ENCODE measurements at regions not wholly inside any gene's neighbourhood (a gene's known extent, or its start where the extent isn't known, plus 50 kb on each side); places are given as distances from the start of the nearest gene placed in this dataset.
"Not testable (repeated sequence)": the region's sequence is repeated elsewhere in the genome, so short reads cannot be mapped to it uniquely, and the experiment has no call there.

DNA sequence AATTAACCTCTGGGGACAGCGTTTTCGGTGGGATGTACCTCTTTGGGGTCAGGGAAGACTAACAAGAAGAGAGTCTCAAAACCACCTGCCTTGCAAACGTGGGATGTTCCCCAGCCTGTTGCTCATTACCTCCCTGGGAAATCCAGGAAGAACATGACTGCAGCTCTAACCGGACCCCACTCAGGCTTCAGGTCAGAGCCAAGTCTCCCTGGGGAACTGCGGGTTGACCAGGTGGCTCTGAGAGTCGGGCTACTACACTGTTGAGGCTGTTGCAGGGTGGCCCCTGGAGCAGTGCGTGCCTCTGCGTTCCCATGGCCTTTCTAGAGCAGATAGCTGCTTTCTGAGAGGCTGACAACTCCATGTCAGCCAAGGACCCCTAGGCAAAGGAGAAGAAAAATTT is 309.1 kb downstream of the FOXL1 start:
- Histone ChIP-seq H3K27me3 (replicated peaks; ENCODE audit: control insufficient read depth, insufficient read depth, low read length) (no peaks in the 10 kb centered on the region; the same call in none of the 2 replicates), H3K4me3 (replicated peaks; ENCODE audit: low read depth, low read length) (no peak overlapping the region), H3K36me3 (ENCODE audit: control insufficient read depth, insufficient read depth, low read length) (no peaks in the 10 kb centered on the region)
- no peak for TF ChIP-seq CTCF (IDR thresholded peaks at IDR 0.05; ENCODE audit: insufficient read depth, low read length, poor library complexity, severe bottlenecking)
- DNase-seq (ENCODE audit: extremely low read depth, insufficient read length), result no peak

DNA sequence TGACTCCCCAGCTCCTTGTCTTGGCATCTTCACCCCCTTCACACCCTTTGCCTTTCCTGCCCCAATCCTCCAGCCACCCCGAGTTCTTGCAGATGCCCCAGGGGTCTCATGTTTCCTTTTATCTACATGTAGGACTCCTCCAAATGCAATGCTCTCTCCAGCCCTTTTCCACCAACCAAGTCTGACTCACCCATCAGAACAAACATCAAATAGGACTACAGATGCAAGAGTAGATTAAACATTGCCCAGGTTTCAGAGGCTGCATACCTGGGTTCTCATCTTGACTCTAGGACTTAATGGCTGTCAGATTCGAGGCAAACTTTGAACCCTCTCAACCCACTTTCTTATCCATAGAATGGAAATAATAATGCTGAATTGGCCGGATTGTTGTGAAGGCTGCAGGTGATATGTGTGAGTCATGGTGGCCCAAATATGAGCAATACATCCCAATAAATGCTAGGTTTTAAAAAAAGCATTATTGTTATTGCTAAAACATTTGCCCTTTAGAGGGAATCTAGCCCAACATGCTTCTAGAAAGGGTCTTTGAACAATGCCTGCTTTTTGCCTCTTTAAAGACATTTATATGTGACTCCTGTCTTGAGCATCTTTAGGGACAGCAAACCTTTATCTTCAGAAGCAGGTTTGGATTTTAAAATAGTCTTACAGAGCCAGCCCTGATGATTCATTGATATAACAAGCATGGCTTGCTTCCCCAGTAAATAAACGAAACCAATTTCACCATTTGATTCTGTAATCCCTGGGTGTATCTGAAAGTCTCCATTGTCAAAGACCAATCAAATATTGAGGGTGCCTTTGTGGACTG is 310.1 kb downstream of the FOXL1 start:
- H3K27me3 ChIP-seq (replicated peaks; ENCODE audit: control insufficient read depth, insufficient read depth, low read length), result no peaks in the 10 kb centered on the region; the same call in none of the 2 replicates
- no peaks in the 10 kb centered on the region for H3K36me3 ChIP-seq (ENCODE audit: control insufficient read depth, insufficient read depth, low read length)
- no peak overlapping the region for H3K4me3 ChIP-seq (replicated peaks; ENCODE audit: low read depth, low read length)
- DNase-seq (ENCODE audit: extremely low read depth, insufficient read length), result no peak
- TF ChIP-seq CTCF (IDR thresholded peaks at IDR 0.05; ENCODE audit: insufficient read depth, low read length, poor library complexity, severe bottlenecking), result no peak

- H3K4me3 ChIP-seq (replicated peaks; ENCODE audit: low read depth, low read length); DNase-seq (ENCODE audit: extremely low read depth, insufficient read length); H3K36me3 ChIP-seq (ENCODE audit: control insufficient read depth, insufficient read depth, low read length); H3K27me3 ChIP-seq (replicated peaks; ENCODE audit: control insufficient read depth, insufficient read depth, low read length): not testable (repeated sequence)
Measured at GRCh38 chr16:86889054-86889366, 310.7 kb downstream of the FOXL1 start.

GRCh38 chr16:86889974-86890373 is 311.6 kb downstream of the FOXL1 start:
- no peak for DNase-seq (ENCODE audit: extremely low read depth, insufficient read length)
- Histone ChIP-seq H3K4me3 (replicated peaks; ENCODE audit: low read depth, low read length) (no peak overlapping the region), H3K36me3 (ENCODE audit: control insufficient read depth, insufficient read depth, low read length) (no peaks in the 10 kb centered on the region), H3K27me3 (replicated peaks; ENCODE audit: control insufficient read depth, insufficient read depth, low read length) (peaks cover 2% of the 10 kb centered on the region)
- TF ChIP-seq CTCF (IDR thresholded peaks at IDR 0.05; ENCODE audit: insufficient read depth, low read length, poor library complexity, severe bottlenecking), result no peak

DNA sequence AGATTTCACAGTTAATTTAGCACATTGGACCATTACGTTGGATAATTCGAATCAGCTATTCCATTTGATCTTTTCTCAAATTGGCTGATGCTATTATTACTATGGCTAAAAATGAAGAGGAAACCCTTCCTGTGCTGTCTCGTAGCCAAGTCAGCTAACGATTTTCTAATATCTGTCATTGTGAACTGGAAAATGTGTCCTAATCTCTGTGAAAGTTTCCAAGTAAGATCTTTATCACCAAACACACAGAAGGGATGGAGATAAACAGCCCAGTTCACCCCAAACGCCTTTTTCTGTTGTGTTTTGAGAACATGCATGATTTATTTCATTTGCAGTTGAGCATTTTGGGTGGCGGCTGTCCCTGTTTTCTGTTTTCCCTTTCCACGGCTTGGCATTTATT is 312.8 kb downstream of the FOXL1 start:
- no peak for TF ChIP-seq CTCF (IDR thresholded peaks at IDR 0.05; ENCODE audit: insufficient read depth, low read length, poor library complexity, severe bottlenecking)
- Histone ChIP-seq H3K27me3 (replicated peaks; ENCODE audit: control insufficient read depth, insufficient read depth, low read length) (peaks cover 2% of the 10 kb centered on the region), H3K4me3 (replicated peaks; ENCODE audit: low read depth, low read length) (no peak overlapping the region), H3K36me3 (ENCODE audit: control insufficient read depth, insufficient read depth, low read length) (no peaks in the 10 kb centered on the region)
- no peak for DNase-seq (ENCODE audit: extremely low read depth, insufficient read length)

GRCh38 chr16:86891631-86892030 is 313.3 kb downstream of the FOXL1 start:
- Histone ChIP-seq H3K27me3 (replicated peaks; ENCODE audit: control insufficient read depth, insufficient read depth, low read length) (peaks cover 2% of the 10 kb centered on the region), H3K4me3 (replicated peaks; ENCODE audit: low read depth, low read length) (no peak overlapping the region), H3K36me3 (ENCODE audit: control insufficient read depth, insufficient read depth, low read length) (no peaks in the 10 kb centered on the region)
- no peak for TF ChIP-seq CTCF (IDR thresholded peaks at IDR 0.05; ENCODE audit: insufficient read depth, low read length, poor library complexity, severe bottlenecking)
- DNase-seq (ENCODE audit: extremely low read depth, insufficient read length), result no peak

Measured in GM06990 (cell line).